KBM-7 (cell line): ENCODE measurements at regions not wholly inside any gene's neighbourhood (a gene's known extent, or its start where the extent isn't known, plus 50 kb on each side); places are given as distances from the start of the nearest gene placed in this dataset.

Experiments
- DNase-seq: peaks from one replicate; pipeline ENCODE4 v3.0.0-alpha.2; 2015
- in situ Hi-C: fragments of 300-500 bp; cut with MboI; formaldehyde crosslinking; loops from 2 replicates; pipeline ENCODE4 v1.14.3; 2020; ENCODE audit warnings: low sequenced_read_pairs, low pct_unique_long_range_greater_than_20kb, mixed read lengths

DNA sequence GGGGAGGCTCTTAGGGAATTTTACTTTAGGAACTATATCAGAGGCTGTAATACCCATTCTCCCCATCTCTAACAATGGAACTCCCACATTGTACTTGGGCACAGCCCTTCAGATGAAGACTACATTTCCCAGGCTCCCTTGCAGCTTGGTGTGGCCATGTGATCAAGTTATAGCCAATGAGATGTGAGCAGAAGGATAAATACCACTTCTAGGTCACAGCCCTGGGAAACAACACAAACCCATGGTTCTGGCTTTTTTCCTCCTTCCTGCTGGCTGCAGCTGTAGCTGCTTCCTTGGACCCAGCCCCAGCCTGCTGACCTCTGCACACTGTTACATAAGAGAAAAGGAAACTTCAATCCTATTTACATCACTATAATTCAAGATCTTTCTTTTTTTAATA lies 445.9 kb upstream of the JARID2 start:
- in situ Hi-C loops: no loop called here
- DNase-seq: peak; percentile 54

DNA sequence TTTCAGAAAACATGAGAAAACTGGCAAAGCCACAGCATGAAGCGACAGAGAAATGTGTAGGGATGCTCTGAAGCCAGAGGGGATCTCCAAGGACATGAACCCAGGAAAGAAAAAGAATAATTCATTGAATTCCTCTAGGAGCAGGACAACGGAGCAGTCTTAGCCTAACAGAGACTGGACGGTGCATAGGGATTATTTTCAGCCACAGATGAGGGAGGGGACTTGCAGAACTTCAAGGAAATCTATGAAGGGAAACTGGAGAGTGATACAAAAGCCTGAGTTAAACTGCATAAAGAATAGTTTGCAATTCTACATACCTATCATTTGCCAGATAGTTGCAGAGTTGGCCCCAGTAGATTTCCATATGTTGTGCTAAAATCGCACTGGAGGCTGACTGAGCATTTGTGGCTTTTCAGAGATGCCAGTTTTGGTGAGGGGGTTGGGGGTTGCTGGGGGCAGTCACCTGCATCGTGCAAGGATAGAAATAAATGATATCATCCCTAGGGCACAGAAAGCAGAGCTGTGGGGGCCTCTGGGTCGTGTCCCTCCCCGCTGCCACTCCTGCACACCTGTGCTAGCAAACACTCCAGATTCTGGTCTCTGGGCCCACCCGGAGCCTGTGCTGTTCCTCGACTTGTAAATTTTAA lies 443.2 kb upstream of the JARID2 start:
- in situ Hi-C loops: no loop called here
- DNase-seq: no peak

- in situ Hi-C loops: no loop called here
- peak; percentile 29 for DNase-seq
Measured at GRCh38 chr6:14804001-14804784, 441.7 kb upstream of the JARID2 start.

- in situ Hi-C loops: no loop called here
- DNase-seq: no peak
Measured at GRCh38 chr6:14804785-14805210, 441.1 kb upstream of the JARID2 start.

- in situ Hi-C loops: no loop called here
- no peak for DNase-seq
Measured at GRCh38 chr6:14806101-14806500, 439.8 kb upstream of the JARID2 start.

- in situ Hi-C loops: no loop called here
- no peak for DNase-seq
Measured at GRCh38 chr6:14807130-14807529, 438.7 kb upstream of the JARID2 start.

DNA sequence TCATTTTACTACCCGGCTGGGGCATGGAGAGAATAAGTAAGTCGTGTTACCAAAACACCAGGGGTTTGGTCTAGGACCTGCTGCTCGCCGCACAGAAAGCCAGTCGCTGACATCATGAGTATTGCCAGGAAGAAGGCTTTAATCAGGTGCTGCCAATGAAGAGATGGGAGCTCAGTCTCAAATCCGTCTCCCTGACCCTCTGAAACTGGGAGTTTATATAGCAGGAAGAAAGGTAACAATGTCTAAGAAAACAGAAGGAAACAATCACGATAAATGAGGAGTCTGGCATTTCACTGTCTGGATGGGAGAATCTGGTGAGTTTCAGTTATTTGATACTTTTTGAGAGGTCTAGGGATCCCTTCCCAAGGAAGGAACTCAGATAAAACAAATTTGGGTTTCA lies 437.9 kb upstream of the JARID2 start:
- in situ Hi-C loops: no loop called here
- no peak for DNase-seq

DNA sequence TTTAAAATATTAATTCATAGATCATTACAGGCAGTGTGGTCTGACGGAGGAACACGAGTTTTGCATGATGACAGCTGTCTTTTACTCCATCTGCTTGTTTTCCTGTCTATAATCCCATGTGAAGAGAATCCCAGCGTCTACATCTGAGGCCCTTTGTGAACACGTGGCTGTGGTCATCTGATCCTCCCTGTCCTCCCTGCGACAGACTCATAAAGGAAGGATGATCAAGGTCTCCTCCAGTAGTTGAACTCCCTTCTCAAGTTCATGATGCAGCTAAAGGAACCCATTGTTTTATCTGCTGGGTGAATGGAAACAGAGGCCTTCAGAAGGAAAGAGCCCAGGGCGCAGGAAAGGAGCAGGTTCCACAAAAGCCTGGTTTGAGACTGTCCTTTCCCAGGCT lies 435.8 kb upstream of the JARID2 start:
- in situ Hi-C loops: no loop called here
- DNase-seq: no peak

GRCh38 chr6:14811775-14812428 lies 434.0 kb upstream of the JARID2 start:
- in situ Hi-C loops: no loop called here
- DNase-seq: no peak

GRCh38 chr6:14814016-14814415 lies 431.9 kb upstream of the JARID2 start:
- no peak for DNase-seq
- in situ Hi-C loops: no loop called here

- DNase-seq: no peak
- in situ Hi-C loops: no loop called here
Measured at GRCh38 chr6:14816116-14816859, 429.6 kb upstream of the JARID2 start.

GRCh38 chr6:14817074-14817473 lies 428.8 kb upstream of the JARID2 start:
- in situ Hi-C loops: no loop called here
- DNase-seq: no peak

GRCh38 chr6:14818422-14818884 lies 427.4 kb upstream of the JARID2 start:
- DNase-seq: no peak

DNA sequence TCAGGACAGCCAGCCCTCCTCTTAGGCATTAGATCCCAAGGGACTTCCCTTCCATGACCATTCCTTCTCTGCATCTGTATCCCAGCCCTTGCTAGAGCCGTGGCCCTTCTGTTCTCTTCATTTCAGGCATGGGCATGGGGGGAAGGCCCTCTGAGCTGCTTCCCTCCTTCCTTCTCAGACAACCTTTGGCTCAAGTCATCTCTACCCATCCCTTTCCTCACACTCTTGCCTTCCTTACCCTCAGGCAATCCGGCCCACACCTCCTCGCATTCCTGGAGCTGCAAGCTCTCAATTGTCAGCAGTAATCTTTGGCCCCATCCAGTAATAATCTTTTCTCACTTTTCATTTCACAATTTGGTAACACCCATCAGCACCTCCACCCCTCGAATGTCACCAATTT lies 426.9 kb upstream of the JARID2 start:
- in situ Hi-C loops: no loop called here
- DNase-seq: no peak

More at GRCh38 chr6:14818422-14818884, 427.4 kb upstream of the JARID2 start:
- in situ Hi-C loops: no loop called here

DNA sequence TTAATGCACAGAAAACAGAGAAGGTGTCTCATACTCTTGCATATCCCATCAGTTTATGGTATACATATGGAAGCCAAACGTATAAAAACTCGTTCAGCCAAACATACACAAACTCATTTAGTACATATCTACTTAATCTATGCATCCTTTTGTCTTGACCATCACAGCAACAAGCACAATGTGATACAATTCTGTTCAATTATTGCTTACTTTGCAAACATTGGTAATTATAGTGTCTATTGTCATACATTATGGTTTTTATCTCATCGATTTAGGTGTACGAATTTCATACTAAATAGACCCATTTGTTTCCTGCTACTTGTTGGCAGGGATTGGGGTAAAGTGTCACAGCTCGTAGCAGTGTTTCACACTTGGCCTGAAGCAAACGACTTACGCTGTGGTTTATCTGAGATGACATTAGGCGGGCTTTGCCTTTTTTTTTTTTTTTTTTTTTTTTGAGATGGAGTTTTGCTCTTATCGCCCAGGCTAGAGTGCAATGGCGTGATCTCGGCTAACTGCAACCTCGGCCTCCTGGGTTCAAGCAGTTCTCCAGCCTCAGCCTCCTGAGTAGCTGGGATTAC lies 425.9 kb upstream of the JARID2 start:
- in situ Hi-C loops: no loop called here
- DNase-seq: no peak

GRCh38 chr6:14822012-14822553 lies 423.8 kb upstream of the JARID2 start:
- in situ Hi-C loops: no loop called here
- DNase-seq: no peak

GRCh38 chr6:14822679-14823078 lies 423.2 kb upstream of the JARID2 start:
- no peak for DNase-seq

GRCh38 chr6:14824060-14824459 lies 421.8 kb upstream of the JARID2 start:
- in situ Hi-C loops: no loop called here
- DNase-seq: no peak

More at GRCh38 chr6:14822679-14823078, 423.2 kb upstream of the JARID2 start:
- in situ Hi-C loops: no loop called here
